Fibroblast of villous mesenchyme (primary cell): ENCODE measurements at regions not wholly inside any gene's neighbourhood (a gene's known extent, or its start where the extent isn't known, plus 50 kb on each side); places are given as distances from the start of the nearest gene placed in this dataset.

ENCODE experiments used
- DNase-seq: peaks from one replicate; pipeline ENCODE4 v3.0.0-alpha.2; 2010; ENCODE audit warnings: low read depth
- H3K4me3 ChIP-seq: 2 replicates; pipeline ENCODE4 v1.5.1; 2011; ENCODE audit warnings: low read depth, mild to moderate bottlenecking, low read length
- CTCF ChIP-seq: IDR thresholded peaks from 2 replicates; pipeline ENCODE4 v1.5.1; 2012; ENCODE audit warnings: low read depth, mild to moderate bottlenecking, low read length; ENCODE audit not compliant: insufficient read depth

- no peak overlapping the region for H3K4me3 ChIP-seq
- TF ChIP-seq CTCF: no peak
- no peak for DNase-seq
Measured at GRCh38 chr15:61327019-61327631, 98.0 kb upstream of the RORA start.

GRCh38 chr15:61319892-61320291 is 90.8 kb upstream of the RORA start:
- no peak for TF ChIP-seq CTCF

GRCh38 chr15:61318802-61319525 is 89.9 kb upstream of the RORA start:
- DNase-seq: no peak
- no peak overlapping the region for H3K4me3 ChIP-seq
- no peak for TF ChIP-seq CTCF

More at GRCh38 chr15:61319892-61320291, 90.8 kb upstream of the RORA start:
- no peak overlapping the region for H3K4me3 ChIP-seq
- no peak for DNase-seq

- no peak for TF ChIP-seq CTCF
- H3K4me3 ChIP-seq: no peak overlapping the region
- no peak for DNase-seq
Measured at GRCh38 chr15:61318301-61318700, 89.2 kb upstream of the RORA start.

- TF ChIP-seq CTCF: no peak
- DNase-seq: no peak
Measured at GRCh38 chr15:61315471-61315870, 86.4 kb upstream of the RORA start.

GRCh38 chr15:61314427-61314826 is 85.3 kb upstream of the RORA start:
- DNase-seq: no peak
- H3K4me3 ChIP-seq: no peak overlapping the region
- no peak for TF ChIP-seq CTCF

More at GRCh38 chr15:61315471-61315870, 86.4 kb upstream of the RORA start:
- H3K4me3 ChIP-seq: no peak overlapping the region
